ENCODE measurements at regions not wholly inside any gene's neighbourhood (a gene's known extent, or its start where the extent isn't known, plus 50 kb on each side); places are given as distances from the start of the nearest gene placed in this dataset.

GRCh38 chr18:8491516-8491915, 117.7 kb upstream of the RAB12 start:
- no peak for TF ChIP-seq CTCF (IDR thresholded peaks at IDR 0.05; ENCODE audit: poor library complexity)
- no peak for TF ChIP-seq EZH2phosphoT487 (IDR thresholded peaks at IDR 0.05; ENCODE audit: low read depth, severe bottlenecking, unreplicated experiment)
- TF ChIP-seq EZH2 (IDR thresholded peaks at IDR 0.05; ENCODE audit: borderline replicate concordance): no peak
